GM12878 (cell line): ENCODE measurements at regions not wholly inside any gene's neighbourhood (a gene's known extent, or its start where the extent isn't known, plus 50 kb on each side); places are given as distances from the start of the nearest gene placed in this dataset.

Experiments used
- ATAC-seq: fragments of 200-7000 bp; cut with Tn5 transposase; 3 replicates; pipeline ENCODE4 v1.9.1; 2020; ENCODE audit warnings: mild to moderate bottlenecking, moderate library complexity
- BruUV-seq: library from RNA; stranded (reverse); fragments of 400-500 nt; replicated peaks from 2 replicates; lab custom pipeline; 2021; lab: Mats Ljungman, UMichigan
- CTCF ChIA-PET: fragments of 300-600 bp; sonication (Branson Sonifier 250); formaldehyde crosslinking; extraction: SDS; loops from one replicate; lab custom pipeline; 2021; ENCODE audit warnings: inconsistent platforms; lab: Yijun Ruan, JAX
- POLR2A ChIA-PET: fragments of 350-600 bp; formaldehyde crosslinking; extraction: SDS; loops from one replicate; lab custom pipeline; 2021; ENCODE audit warnings: inconsistent platforms; lab: Charles Lee
- RAD21 ChIA-PET: fragments of 300-600 bp; sonication (Branson Sonifier 250); formaldehyde crosslinking; loops from one replicate; lab custom pipeline; 2023; ENCODE audit warnings: antibody characterized with exemption; ENCODE audit not compliant: unreplicated experiment; lab: Charles Lee
- SMC1A ChIA-PET: fragments of 300-600 bp; sonication (Branson Sonifier 250); formaldehyde crosslinking; loops from one replicate; lab custom pipeline; 2023; ENCODE audit not compliant: unreplicated experiment, uncharacterized antibody; lab: Charles Lee
- DNase-seq: peaks from one replicate; pipeline ENCODE4 v3.0.0-alpha.2; 2011; ENCODE audit warnings: low read depth, low spot score
- FAIRE-seq: peaks from 3 replicates; lab custom pipeline; 2011; peaks lifted over from hg19 to GRCh38; lab: Jason Lieb, UNC
- H2AFZ ChIP-seq: 2 replicates; pipeline ENCODE4 v1.6.0; 2011; ENCODE audit warnings: low read depth, low read length, control low read depth; ENCODE audit not compliant: control insufficient read depth
- H3K27ac ChIP-seq: 2 replicates; pipeline ENCODE4 v1.5.1; 2011; ENCODE audit warnings: control low read depth; ENCODE audit not compliant: control insufficient read depth, insufficient read depth
- H3K27me3 ChIP-seq, 2 experiments: replicated peaks in 1 of 2; 2 replicates each; pipeline versions ENCODE4 v1.6.0 to v1.6.1; 2011; ENCODE audit warnings: low read length in 1 of 2; ENCODE audit not compliant: control insufficient read depth in 2 of 2, insufficient read depth in 2 of 2
- H3K36me3 ChIP-seq, 2 experiments: 2 replicates each; pipeline ENCODE4 v1.5.1; 2011; ENCODE audit warnings: low read length in 1 of 2; ENCODE audit not compliant: control insufficient read depth in 2 of 2, insufficient read depth in 2 of 2
- H3K4me1 ChIP-seq: 2 replicates; pipeline ENCODE4 v1.6.1; 2011; ENCODE audit warnings: mild to moderate bottlenecking, low read length, moderate library complexity, mixed read lengths; ENCODE audit not compliant: control insufficient read depth, insufficient read depth
- H3K4me2 ChIP-seq: 2 replicates; pipeline ENCODE4 v1.6.0; 2011; ENCODE audit warnings: control low read depth; ENCODE audit not compliant: control insufficient read depth, insufficient read depth
- H3K4me3 ChIP-seq: fragments of 200-600 bp; sonication (generic); 2 replicates; pipeline ENCODE4 v1.5.1; 2016
- H3K79me2 ChIP-seq: 2 replicates; pipeline ENCODE4 v1.6.0; 2011; ENCODE audit warnings: low read length; ENCODE audit not compliant: control insufficient read depth, insufficient read depth
- H3K9ac ChIP-seq: 2 replicates; pipeline ENCODE4 v1.8.0; 2011; ENCODE audit warnings: low read length, control low read depth, mixed read lengths; ENCODE audit not compliant: control insufficient read depth, insufficient read depth
- H3K9me3 ChIP-seq: replicated peaks from 3 replicates; pipeline ENCODE4 v1.5.1; 2011; ENCODE audit warnings: mild to moderate bottlenecking, low read length; ENCODE audit not compliant: control insufficient read depth, insufficient read depth
- H4K20me1 ChIP-seq: 2 replicates; pipeline ENCODE4 v1.6.0; 2011; ENCODE audit not compliant: control insufficient read depth, insufficient read depth
- MTA3 ChIP-seq: IDR thresholded peaks from 2 replicates; pipeline ENCODE4 v1.6.1; 2012; ENCODE audit warnings: low read length, inconsistent platforms, borderline replicate concordance
- POLR2A ChIP-seq: IDR thresholded peaks from 2 replicates; pipeline ENCODE4 v1.6.1; 2011; ENCODE audit warnings: low read depth, mild to moderate bottlenecking, low read length
- RCOR1 ChIP-seq: conservative IDR thresholded peaks from 2 replicates; pipeline ENCODE4 v1.6.1; 2012; ENCODE audit warnings: low read depth, low read length, improper control_type of control experiment
- SMARCA5 ChIP-seq: fragments of 450-650 bp; IDR thresholded peaks from 2 replicates; pipeline ENCODE4 v1.6.1; 2017; ENCODE audit warnings: mild to moderate bottlenecking
- TCF3 ChIP-seq: IDR thresholded peaks from 2 replicates; pipeline ENCODE4 v1.6.1; 2012; ENCODE audit warnings: low read depth, mild to moderate bottlenecking, low read length, borderline replicate concordance; ENCODE audit not compliant: insufficient read depth
- ZNF622 ChIP-seq: fragments of 450-650 bp; IDR thresholded peaks from 2 replicates; pipeline ENCODE4 v1.6.1; 2017; ENCODE audit warnings: mild to moderate bottlenecking, inconsistent platforms
- in situ Hi-C: fragments of 300-500 bp; cut with MboI; formaldehyde crosslinking; loops from 9 replicates; pipeline ENCODE4 v1.14.3; 2018; ENCODE audit warnings: mixed read lengths
- intact Hi-C: fragments of 100-400 bp; cut with micrococcal nuclease; formaldehyde crosslinking; loops from one replicate; pipeline ENCODE4 v1.14.2; 2022; ENCODE audit not compliant: unreplicated experiment
- TF ChIP-seq, protein P1 (sequence below): fragments of 450-650 bp; formaldehyde crosslinking; IDR thresholded peaks from 2 replicates; pipeline ENCODE4 v1.4.0; 2020; ENCODE audit warnings: mild to moderate bottlenecking, moderate library complexity
- TF ChIP-seq, protein P2 (sequence below): fragments of 450-650 bp; formaldehyde crosslinking; IDR thresholded peaks from 2 replicates; pipeline ENCODE4 v1.5.0; 2022; ENCODE audit warnings: mild to moderate bottlenecking, missing genetic modification characterization
- TF ChIP-seq, protein P3 (sequence below), 3 experiments: IDR thresholded peaks in 2 of 3; conservative IDR thresholded peaks in 1 of 3; 2 replicates each; pipeline ENCODE4 v1.5.1; 2011; ENCODE audit warnings: low read depth in 3 of 3, low read length in 3 of 3, mild to moderate bottlenecking in 3 of 3, control low read depth in 2 of 3, moderate library complexity in 2 of 3, inconsistent platforms in 1 of 3, mixed read lengths in 1 of 3; ENCODE audit not compliant: control insufficient read depth in 2 of 3, insufficient read depth in 1 of 3; ENCODE audit errors: extremely low read depth in 1 of 3

DNA sequence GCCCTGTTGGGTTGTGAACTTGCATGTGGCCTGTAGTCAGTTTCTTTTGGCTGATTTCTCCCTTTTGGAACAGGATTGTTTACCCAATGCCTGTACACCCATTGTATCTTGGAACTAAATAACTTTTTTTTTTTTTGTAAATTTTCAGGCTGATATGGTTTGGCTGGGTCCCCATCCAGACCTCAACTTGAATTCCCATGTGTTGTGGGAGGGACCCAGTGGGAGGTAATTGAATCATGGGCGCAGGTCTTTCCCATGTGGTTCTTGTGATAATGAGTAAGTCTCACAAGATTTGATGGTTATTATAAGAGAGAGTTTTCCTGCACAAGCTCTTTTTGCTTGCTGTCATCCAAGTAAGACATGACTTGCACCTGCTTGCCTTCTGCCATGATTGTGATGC, 253.8 kb upstream of the GBE1 start (continued):
- TF ChIP-seq, protein P1, sequence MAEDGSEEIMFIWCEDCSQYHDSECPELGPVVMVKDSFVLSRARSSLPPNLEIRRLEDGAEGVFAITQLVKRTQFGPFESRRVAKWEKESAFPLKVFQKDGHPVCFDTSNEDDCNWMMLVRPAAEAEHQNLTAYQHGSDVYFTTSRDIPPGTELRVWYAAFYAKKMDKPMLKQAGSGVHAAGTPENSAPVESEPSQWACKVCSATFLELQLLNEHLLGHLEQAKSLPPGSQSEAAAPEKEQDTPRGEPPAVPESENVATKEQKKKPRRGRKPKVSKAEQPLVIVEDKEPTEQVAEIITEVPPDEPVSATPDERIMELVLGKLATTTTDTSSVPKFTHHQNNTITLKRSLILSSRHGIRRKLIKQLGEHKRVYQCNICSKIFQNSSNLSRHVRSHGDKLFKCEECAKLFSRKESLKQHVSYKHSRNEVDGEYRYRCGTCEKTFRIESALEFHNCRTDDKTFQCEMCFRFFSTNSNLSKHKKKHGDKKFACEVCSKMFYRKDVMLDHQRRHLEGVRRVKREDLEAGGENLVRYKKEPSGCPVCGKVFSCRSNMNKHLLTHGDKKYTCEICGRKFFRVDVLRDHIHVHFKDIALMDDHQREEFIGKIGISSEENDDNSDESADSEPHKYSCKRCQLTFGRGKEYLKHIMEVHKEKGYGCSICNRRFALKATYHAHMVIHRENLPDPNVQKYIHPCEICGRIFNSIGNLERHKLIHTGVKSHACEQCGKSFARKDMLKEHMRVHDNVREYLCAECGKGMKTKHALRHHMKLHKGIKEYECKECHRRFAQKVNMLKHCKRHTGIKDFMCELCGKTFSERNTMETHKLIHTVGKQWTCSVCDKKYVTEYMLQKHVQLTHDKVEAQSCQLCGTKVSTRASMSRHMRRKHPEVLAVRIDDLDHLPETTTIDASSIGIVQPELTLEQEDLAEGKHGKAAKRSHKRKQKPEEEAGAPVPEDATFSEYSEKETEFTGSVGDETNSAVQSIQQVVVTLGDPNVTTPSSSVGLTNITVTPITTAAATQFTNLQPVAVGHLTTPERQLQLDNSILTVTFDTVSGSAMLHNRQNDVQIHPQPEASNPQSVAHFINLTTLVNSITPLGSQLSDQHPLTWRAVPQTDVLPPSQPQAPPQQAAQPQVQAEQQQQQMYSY (CRISPR knock-in tag), result no peak
- TF ChIP-seq RCOR1 (no peak), ZNF622 (no peak), POLR2A (no peak), SMARCA5 (no peak)
- TF ChIP-seq, protein P2, sequence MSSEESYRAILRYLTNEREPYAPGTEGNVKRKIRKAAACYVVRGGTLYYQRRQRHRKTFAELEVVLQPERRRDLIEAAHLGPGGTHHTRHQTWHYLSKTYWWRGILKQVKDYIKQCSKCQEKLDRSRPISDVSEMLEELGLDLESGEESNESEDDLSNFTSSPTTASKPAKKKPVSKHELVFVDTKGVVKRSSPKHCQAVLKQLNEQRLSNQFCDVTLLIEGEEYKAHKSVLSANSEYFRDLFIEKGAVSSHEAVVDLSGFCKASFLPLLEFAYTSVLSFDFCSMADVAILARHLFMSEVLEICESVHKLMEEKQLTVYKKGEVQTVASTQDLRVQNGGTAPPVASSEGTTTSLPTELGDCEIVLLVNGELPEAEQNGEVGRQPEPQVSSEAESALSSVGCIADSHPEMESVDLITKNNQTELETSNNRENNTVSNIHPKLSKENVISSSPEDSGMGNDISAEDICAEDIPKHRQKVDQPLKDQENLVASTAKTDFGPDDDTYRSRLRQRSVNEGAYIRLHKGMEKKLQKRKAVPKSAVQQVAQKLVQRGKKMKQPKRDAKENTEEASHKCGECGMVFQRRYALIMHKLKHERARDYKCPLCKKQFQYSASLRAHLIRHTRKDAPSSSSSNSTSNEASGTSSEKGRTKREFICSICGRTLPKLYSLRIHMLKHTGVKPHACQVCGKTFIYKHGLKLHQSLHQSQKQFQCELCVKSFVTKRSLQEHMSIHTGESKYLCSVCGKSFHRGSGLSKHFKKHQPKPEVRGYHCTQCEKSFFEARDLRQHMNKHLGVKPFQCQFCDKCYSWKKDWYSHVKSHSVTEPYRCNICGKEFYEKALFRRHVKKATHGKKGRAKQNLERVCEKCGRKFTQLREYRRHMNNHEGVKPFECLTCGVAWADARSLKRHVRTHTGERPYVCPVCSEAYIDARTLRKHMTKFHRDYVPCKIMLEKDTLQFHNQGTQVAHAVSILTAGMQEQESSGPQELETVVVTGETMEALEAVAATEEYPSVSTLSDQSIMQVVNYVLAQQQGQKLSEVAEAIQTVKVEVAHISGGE (CRISPR knock-in tag), result no peak

DNA sequence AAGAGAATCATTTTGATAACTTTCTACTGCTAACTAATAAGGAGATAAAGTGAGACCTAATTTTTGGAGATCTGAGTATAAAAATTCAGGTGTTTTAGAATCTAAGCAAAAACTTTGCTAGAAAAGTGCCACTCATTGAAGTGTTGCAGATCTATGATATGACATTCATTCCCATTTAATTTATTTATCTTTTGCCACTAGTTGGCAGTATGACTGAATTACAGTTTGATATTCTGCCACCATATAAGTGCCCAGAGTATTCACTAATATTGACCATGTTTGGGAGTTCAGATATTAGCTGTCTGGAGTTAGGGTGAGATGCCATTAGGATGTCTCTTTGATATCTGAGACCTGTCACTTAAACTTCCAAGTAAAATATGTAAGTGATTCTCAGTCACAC, 251.3 kb upstream of the GBE1 start:
- Histone ChIP-seq H3K4me1 (no peaks in the 10 kb centered on the region), H3K4me3 (no peak overlapping the region), H3K9ac (no peak overlapping the region), H3K27me3 (no peaks in the 10 kb centered on the region), H4K20me1 (no peaks in the 10 kb centered on the region), H3K36me3 (no peaks in the 10 kb centered on the region), H2AFZ (no peak overlapping the region), H3K79me2 (no peaks in the 10 kb centered on the region), H3K9me3 (no peaks in the 10 kb centered on the region; the same call in 2 of the 3 replicates), H3K27ac (no peak overlapping the region), H3K4me2 (no peak overlapping the region)
- TF ChIP-seq MTA3, result no peak
- TF ChIP-seq, protein P3, sequence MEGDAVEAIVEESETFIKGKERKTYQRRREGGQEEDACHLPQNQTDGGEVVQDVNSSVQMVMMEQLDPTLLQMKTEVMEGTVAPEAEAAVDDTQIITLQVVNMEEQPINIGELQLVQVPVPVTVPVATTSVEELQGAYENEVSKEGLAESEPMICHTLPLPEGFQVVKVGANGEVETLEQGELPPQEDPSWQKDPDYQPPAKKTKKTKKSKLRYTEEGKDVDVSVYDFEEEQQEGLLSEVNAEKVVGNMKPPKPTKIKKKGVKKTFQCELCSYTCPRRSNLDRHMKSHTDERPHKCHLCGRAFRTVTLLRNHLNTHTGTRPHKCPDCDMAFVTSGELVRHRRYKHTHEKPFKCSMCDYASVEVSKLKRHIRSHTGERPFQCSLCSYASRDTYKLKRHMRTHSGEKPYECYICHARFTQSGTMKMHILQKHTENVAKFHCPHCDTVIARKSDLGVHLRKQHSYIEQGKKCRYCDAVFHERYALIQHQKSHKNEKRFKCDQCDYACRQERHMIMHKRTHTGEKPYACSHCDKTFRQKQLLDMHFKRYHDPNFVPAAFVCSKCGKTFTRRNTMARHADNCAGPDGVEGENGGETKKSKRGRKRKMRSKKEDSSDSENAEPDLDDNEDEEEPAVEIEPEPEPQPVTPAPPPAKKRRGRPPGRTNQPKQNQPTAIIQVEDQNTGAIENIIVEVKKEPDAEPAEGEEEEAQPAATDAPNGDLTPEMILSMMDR (IDR thresholded peaks at IDR 0.05 in 2 of 3, conservative IDR thresholded peaks at IDR 0.05 in 1 of 3; ENCODE audit: control insufficient read depth in 2 of 3, extremely low read depth in 1 of 3, insufficient read depth in 1 of 3, low read depth in 3 of 3, low read length in 3 of 3), result peak; percentile 3 to 15 (median 13); a peak in 3 of 6 replicates
- TF ChIP-seq TCF3, result no peak
- ChIA-PET SMC1A (no interaction called here), POLR2A (no interaction called here), CTCF (interaction anchor here (1.0 to 1.2 kb wide), 2 partner anchors 31 to 119 kb away, joined by 3 to 5 read pairs; no protein-coding TSS in a partner anchor), RAD21 (no interaction called here)
- ATAC-seq, result no peak
- DNase-seq, result no peak
- intact Hi-C loops (no loop called here), in situ Hi-C loops (no loop called here)
- FAIRE-seq, result no peak
- no TSS peak for BruUV-seq
